Heart left ventricle (tissue), 16 donors: ENCODE measurements at regions not wholly inside any gene's neighbourhood (a gene's known extent, or its start where the extent isn't known, plus 50 kb on each side); places are given as distances from the start of the nearest gene placed in this dataset.

Experiments
- ATAC-seq, 4 donors: fragments of 200-7000 bp; cut with Tn5 transposase; one replicate each; pipeline ENCODE4 v1.9.1; 2020 to 2022; ENCODE audit warnings: moderate library complexity in 4 of 4, mild to moderate bottlenecking in 3 of 4, moderate number of reproducible peaks in 1 of 4
- DNase-seq, 5 donors: peaks; one replicate each; pipeline ENCODE4 v3.0.0-alpha.2; 2020
- H3K27ac ChIP-seq, 12 donors: fragments of 200-600 bp; sonication (generic) in 4 of 12; one replicate each; pipeline versions ENCODE4 v1.5.0 to v1.8.0; 2016 to 2022; ENCODE audit warnings: mild to moderate bottlenecking in 2 of 12
- H3K27me3 ChIP-seq, 9 donors: fragments of 200-600 bp; sonication (generic) in 2 of 9; one replicate each; pipeline versions ENCODE4 v1.5.1 to v1.8.0; 2016 to 2022; ENCODE audit warnings: mild to moderate bottlenecking in 3 of 9
- H3K36me3 ChIP-seq, 9 donors: fragments of 200-600 bp; sonication (generic) in 2 of 9; one replicate each; pipeline versions ENCODE4 v1.5.0 to v1.8.0; 2018 to 2022; ENCODE audit warnings: mild to moderate bottlenecking in 2 of 9
- H3K4me1 ChIP-seq, 12 donors: fragments of 200-600 bp; sonication (generic) in 4 of 12; one replicate each; pipeline versions ENCODE4 v1.5.0 to v1.8.0; 2016 to 2022; ENCODE audit warnings: mild to moderate bottlenecking in 3 of 12
- H3K4me3 ChIP-seq, 12 donors: fragments of 200-600 bp; sonication (generic) in 4 of 12; one replicate each; pipeline versions ENCODE4 v1.5.0 to v1.8.0; 2017 to 2022; ENCODE audit warnings: mild to moderate bottlenecking in 9 of 12, moderate library complexity in 4 of 12
- H3K9me3 ChIP-seq, 12 donors: fragments of 200-600 bp; sonication (generic) in 4 of 12; one replicate each; pipeline versions ENCODE4 v1.5.0 to v1.8.0; 2016 to 2022; ENCODE audit warnings: mild to moderate bottlenecking in 1 of 12
- POLR2A ChIP-seq, 2 donors: fragments of 450-650 bp; IDR thresholded peaks; one replicate each; pipeline ENCODE4 v1.6.1; 2017; ENCODE audit warnings: antibody characterized with exemption in 2 of 2, mild to moderate bottlenecking in 2 of 2, moderate library complexity in 2 of 2
- WGBS, 4 donors: extraction: QIAGEN DNeasy Blood & Tissue Kit in 2 of 4; methylation state at CpG; one replicate each; pipeline versions ENCODE4 v1.1.5 to v1.1.7; 2013 to 2018; 5-methylcytosine and 5-hydroxymethylcytosine counted together
- intact Hi-C, 10 donors: fragments of 100-400 bp; cut with DNase I; formaldehyde crosslinking; loops; one replicate each; pipeline versions ENCODE4 v1.11.1 to v1.14.2; 2022
- TF ChIP-seq, protein P1 (sequence below), 12 donors: fragments of 200-600 bp; sonication (generic) in 4 of 12; IDR thresholded peaks; one replicate each; pipeline versions ENCODE4 v1.5.0 to v1.8.0; 2018 to 2022; ENCODE audit warnings: antibody characterized with exemption in 12 of 12, mild to moderate bottlenecking in 5 of 12
- donor health status: ischemic (EF 13 %, LVEDD 7.1; RV severe dilation, severe dysfunction).
- donor health status: healthy with polysubstance abuse.
- donor health status: DM: no; HTN: yes; CAD: no.
- donor health status: DM: no; HTN: no; CAD: no.
- donor health status: ischemic (EF 25% LVEDD 6.9; RV normal size, moderate dysfunction).
- donor health status: ischemic (EF 25% LVEDD 5.7; RV mildly dilated, moderate dysfunction).
- donor health status: healthy.
- donor health status: DM: yes; HTN: yes; CAD: no.
- donor health status: ischemic (EF 35%, LVEDD 5.7; RV mildly dilated, moderate dysfunction).
- donor health status: nonischemic (EF 11% LVEDD 7.7; RV severe dilation, severe dysfunction).
- donor health status: DM: yes; HTN: yes; CAD: no.
- donor health status: PGD.
- donor health status: ischemic (EF 29% LVEDD 5.4; RV normal size, mild dysfunction).
- donor health status: nonischemic (EF 23%, LVEDD 6.1; RV moderate dilation, normal function).

DNA sequence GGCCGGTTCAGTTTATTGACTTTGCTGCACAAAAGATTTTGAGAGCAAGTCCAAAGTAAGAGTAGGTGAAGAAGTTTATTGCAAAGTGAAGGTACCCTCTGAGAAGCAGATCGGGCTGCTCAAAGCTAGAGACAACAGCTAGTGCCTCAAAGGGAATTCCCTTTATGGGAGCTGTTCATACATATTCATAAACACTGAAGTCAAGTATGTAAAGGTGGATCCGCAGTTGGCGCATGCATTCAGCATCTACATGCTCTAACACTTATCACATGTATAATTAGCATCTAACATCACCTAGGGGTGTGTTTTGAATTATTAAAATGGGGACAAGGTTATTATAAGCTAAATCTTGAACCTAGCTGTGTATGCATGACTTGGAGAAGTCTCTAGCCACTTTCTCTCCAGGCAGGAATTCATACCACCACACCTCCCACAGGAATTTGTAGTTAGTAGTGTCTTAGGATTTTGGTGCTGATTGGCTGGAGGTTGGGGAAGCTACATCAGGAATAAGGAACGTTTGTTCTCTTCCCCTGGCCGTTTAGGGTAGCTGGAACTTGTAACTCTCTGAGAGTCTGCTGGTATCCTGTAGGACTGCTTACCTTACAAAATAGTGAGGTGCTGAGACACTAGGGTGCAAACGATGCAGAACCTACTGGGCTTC is 1633.9 kb downstream of the GRIK2 start:
- intact Hi-C loops: no loop called here
- no peak for DNase-seq
- 67 to 71% (median 68%) methylated on average over 7 of the region's 7 CpGs for WGBS, 4 donors
- ATAC-seq: no peak
- Histone ChIP-seq H3K36me3 (no peaks in the 10 kb centered on the region), H3K27me3 (no peaks in the 10 kb centered on the region), H3K9me3 (no peaks in the 10 kb centered on the region), H3K27ac (no peak overlapping the region), H3K4me1 (no peaks in the 10 kb centered on the region), H3K4me3 (no peak overlapping the region)
- TF ChIP-seq POLR2A (IDR thresholded peaks at IDR 0.05): no peak
- TF ChIP-seq, protein P1, sequence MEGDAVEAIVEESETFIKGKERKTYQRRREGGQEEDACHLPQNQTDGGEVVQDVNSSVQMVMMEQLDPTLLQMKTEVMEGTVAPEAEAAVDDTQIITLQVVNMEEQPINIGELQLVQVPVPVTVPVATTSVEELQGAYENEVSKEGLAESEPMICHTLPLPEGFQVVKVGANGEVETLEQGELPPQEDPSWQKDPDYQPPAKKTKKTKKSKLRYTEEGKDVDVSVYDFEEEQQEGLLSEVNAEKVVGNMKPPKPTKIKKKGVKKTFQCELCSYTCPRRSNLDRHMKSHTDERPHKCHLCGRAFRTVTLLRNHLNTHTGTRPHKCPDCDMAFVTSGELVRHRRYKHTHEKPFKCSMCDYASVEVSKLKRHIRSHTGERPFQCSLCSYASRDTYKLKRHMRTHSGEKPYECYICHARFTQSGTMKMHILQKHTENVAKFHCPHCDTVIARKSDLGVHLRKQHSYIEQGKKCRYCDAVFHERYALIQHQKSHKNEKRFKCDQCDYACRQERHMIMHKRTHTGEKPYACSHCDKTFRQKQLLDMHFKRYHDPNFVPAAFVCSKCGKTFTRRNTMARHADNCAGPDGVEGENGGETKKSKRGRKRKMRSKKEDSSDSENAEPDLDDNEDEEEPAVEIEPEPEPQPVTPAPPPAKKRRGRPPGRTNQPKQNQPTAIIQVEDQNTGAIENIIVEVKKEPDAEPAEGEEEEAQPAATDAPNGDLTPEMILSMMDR (IDR thresholded peaks at IDR 0.05): no peak

DNA sequence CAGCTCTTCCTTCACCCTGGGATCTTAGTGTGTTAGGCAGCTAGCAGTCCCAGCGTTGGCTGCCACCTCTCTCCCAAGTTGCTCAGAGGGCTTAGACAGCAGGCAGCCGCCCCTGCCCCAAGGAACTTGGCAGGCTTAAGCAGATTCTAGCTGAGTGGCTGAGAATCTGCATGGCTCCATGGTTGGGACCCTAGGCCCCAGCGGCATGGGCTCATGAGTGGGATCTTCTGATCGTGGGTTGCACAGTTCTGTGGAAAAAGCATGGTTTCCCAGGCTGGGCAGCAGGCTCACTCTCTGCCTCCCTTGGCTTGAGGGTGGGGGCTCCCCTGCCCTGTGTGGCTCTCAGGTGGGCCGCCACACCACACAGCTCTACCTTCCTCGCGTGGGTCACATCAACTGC is 1624.9 kb downstream of the GRIK2 start:
- Histone ChIP-seq H3K36me3 (no peaks in the 10 kb centered on the region), H3K27ac (no peak overlapping the region), H3K27me3 (no peaks in the 10 kb centered on the region), H3K4me1 (no peaks in the 10 kb centered on the region), H3K9me3 (peaks cover 0 to 6% (median 0%) of the 10 kb centered on the region in 12 donors), H3K4me3 (no peak overlapping the region)
- TF ChIP-seq, protein P1 (IDR thresholded peaks at IDR 0.05): no peak
- TF ChIP-seq POLR2A (IDR thresholded peaks at IDR 0.05): no peak
- 81 to 100% (median 90%) methylated on average over 2 to 7 of the region's 7 CpGs for WGBS, 4 donors
- no peak for DNase-seq
- intact Hi-C loops: no loop called here
- no peak for ATAC-seq

DNA sequence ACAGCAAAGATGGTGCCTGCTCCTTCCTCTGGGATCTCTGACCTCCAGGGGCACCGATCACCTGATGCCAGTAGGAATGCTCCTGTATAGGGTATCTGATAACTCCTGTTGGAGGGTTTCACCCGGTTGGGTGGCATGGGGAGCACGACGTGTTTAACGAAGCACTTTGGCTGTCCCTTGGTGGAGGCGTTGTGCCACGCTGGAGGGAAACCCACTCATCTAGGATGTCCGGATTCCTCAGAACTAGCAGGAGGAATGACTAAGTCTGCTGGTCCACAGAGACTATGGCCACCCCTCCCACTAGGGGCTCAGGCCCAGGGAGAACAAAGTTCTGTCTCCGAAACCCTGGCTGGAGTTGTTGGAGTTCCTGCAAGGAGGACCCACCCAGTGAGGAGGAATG is 1624.4 kb downstream of the GRIK2 start:
- Histone ChIP-seq H3K9me3 (peaks cover 0 to 8% (median 0%) of the 10 kb centered on the region in 12 donors), H3K36me3 (no peaks in the 10 kb centered on the region), H3K27me3 (no peaks in the 10 kb centered on the region), H3K4me3 (no peak overlapping the region), H3K4me1 (no peaks in the 10 kb centered on the region), H3K27ac (no peak overlapping the region)
- ATAC-seq (no peak), DNase-seq (peak in 1 of 5 donors; percentile 18)
- TF ChIP-seq, protein P1 (IDR thresholded peaks at IDR 0.05): no peak
- no peak for TF ChIP-seq POLR2A (IDR thresholded peaks at IDR 0.05)
- 92 to 98% (median 93%) methylated on average over 8 to 9 of the region's 9 CpGs for WGBS, 4 donors
- intact Hi-C loops: no loop called here

DNA sequence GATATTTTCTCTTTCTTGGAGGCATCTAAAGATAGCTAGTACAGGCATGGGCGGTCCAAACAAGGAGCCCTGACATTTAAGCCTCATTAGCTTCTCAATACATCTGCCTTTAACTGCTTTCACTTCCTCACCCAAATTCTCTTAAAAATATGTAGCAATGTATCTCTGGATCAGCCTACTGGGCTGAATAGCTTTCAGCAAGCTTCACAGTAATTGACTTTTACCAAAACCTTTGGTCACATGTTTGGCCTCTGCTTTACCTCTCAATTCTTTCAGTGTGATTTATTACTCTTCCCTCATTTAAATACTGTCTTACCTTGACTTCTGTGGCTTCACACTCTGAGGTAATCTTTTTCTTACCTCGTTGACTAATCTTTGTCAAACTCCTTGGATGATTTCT is 1618.1 kb downstream of the GRIK2 start:
- intact Hi-C loops: no loop called here
- H3K4me3 ChIP-seq: no peak overlapping the region
- TF ChIP-seq, protein P1 (IDR thresholded peaks at IDR 0.05): no peak
- no peak for TF ChIP-seq POLR2A (IDR thresholded peaks at IDR 0.05)
- H3K9me3 ChIP-seq: peaks cover 0 to 28% (median 0%) of the 10 kb centered on the region in 12 donors
- no peak overlapping the region for H3K27ac ChIP-seq
- ATAC-seq: no peak
- H3K27me3 ChIP-seq: no peaks in the 10 kb centered on the region
- no peak for DNase-seq
- H3K36me3 ChIP-seq: no peaks in the 10 kb centered on the region
- no peaks in the 10 kb centered on the region for H3K4me1 ChIP-seq
- WGBS, 4 donors: 48 to 54% (median 49%) methylated on average over 2 of the region's 2 CpGs
